HG02798 (cell line): ENCODE measurements at regions not wholly inside any gene's neighbourhood (a gene's known extent, or its start where the extent isn't known, plus 50 kb on each side); places are given as distances from the start of the nearest gene placed in this dataset.
"Not testable (repeated sequence)": the region's sequence is repeated elsewhere in the genome, so short reads cannot be mapped to it uniquely, and the experiment has no call there.

Experiments
- ATAC-seq: cut with Tn5 transposase; IDR thresholded peaks from one replicate; pipeline ENCODE4 v1.9.1; 2021; ENCODE audit warnings: mild to moderate bottlenecking; ENCODE audit not compliant: unreplicated experiment, poor library complexity

DNA sequence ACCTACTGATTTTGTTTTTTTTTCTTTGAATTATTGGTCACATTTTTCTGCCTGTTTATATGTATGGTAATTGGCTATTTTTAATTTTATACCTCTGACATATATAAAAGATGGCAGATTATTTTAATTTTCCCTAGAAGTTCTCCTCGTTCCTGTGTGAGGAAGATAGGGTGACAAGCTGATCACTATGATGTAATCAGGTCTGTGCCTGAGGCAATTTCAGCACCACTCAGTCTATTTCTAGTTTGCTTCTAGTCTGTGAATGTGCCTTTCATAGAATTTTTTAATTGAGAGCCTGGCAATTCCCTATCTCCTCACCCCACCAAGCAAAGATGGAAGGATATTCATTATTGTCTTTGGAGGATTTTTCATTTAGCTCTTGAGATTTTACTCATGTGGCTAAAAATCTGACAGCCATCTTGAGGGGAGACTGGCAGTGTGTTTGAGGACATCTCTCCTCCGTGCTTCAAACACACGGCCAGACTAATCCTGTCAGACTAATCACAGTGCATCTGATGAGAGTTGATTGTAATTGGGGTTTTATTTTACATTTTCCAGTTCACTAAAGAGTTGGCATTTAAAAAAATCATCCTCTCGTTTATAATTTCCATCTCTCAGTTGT is 500.3 kb downstream of the TRIML1 start:
- ATAC-seq: no peak

DNA sequence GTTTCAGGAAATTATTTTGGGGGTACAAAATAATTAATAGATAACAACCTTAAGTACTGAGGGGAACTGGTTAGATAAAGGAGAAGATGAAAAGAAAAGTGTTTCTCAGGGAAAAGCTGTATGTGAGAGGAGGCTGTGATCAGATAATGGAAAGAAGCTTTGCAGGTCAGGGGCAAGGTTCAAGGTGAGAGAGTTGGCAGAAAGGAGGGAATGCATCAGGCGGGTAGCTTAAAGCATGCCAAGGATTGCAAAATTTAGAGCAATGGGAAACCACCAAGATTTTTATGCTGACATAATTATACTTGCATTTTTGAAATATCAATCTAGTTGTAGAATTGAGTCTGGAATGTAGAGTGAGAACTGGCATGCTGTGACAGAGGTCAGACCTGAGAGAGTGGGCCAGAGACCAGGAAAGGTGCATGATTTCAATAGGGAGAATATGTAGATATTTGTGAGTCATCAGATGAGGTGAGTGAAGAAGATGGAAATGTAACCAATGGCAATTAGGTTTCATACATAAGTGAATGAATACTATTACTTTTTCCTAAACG is 508.7 kb downstream of the TRIML1 start:
- no peak for ATAC-seq

GRCh38 chr4:188649635-188650034 is 510.4 kb downstream of the TRIML1 start:
- ATAC-seq: no peak

- no peak for ATAC-seq
Observed at GRCh38 chr4:188650516-188650915, 511.3 kb downstream of the TRIML1 start.

DNA sequence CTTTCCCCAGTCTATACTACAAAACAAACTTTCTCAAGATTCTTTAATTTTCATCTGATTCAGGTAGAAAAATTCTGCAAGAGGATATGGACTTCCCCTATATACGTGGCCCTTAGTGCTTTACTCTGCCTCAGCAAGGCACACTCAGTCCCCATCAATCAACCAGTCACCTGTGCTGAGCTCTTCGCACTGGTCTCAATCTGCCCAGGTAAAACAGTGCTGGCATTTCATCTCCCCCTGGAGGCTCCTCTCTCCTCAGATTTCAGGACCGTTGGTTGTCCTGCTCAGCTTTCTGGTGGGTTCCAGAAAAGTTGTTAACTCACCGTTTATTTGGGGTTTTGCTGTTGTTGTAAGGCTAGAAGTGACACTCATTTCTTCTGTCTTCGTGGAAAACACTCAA is 518.1 kb downstream of the TRIML1 start:
- ATAC-seq: no peak

DNA sequence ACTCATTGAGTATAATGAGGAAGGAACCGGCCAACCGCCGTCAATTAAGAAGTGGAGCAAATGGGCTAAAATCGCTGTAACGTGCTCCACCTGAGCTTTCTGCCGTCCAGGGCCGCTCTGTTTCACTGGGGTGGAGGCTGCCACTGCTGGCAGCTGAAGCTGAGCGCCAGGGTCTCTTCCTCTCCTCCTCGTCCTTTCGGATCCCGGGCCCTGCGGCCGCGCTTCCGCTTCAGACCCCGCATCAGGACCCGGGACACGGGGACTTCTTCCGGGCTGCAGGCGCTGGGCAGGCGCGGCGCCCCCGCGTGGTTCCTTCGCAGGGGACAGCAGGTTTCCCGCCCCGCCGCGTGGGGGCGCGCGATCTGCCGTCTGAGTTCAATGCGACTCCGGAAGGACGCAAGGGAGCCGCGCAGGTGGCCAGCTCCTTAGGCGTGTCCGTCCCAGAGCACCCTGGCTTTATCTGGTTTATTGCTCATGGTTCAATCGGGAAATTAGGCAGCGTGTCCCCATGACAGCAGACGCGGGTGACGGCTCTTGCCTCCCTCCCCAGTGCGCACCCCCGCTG is 519.8 kb downstream of the TRIML1 start:
- no peak for ATAC-seq

- ATAC-seq: no peak
Observed at GRCh38 chr4:188660796-188661195, 521.6 kb downstream of the TRIML1 start.

DNA sequence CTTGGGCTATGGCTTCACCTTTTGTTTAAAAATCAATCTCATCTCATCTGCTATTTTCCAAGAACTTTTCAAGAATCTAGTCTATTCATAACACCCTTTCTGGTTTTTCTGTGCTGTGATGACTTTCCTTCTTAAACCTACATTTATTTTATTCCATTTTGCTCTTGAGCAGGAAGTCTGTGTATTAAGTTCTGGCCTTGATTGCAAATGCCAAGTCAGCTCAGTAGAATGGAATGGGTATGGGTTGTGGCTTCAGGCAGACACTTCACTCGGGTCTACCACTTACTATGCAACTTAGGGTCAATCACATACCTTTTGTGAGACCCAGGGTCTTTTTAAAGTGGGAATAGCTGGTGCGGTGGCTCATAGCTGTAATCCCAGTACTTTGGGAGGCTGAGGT is 522.3 kb downstream of the TRIML1 start:
- ATAC-seq: no peak

GRCh38 chr4:188663369-188663768 is 524.1 kb downstream of the TRIML1 start:
- no peak for ATAC-seq

- no peak for ATAC-seq
Observed at GRCh38 chr4:188665491-188666457, 526.5 kb downstream of the TRIML1 start.

DNA sequence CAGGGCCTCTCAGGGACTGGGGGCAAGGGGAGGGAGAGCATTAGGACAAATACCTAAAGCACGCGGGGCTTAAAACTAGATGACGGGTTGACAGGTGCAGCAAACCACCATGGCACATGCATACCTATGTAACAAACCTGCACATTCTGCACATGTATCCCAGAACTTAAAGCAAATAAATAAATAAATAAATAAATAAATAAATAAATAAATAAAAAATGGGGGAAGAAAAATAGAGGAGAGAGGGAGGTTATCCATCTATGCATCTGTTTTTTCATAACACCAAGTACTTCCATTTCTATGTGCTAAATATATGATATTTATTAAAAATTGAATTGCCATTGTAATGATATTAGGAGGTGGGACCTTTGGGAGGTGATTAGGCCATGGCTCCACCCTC is 539.5 kb downstream of the TRIML1 start:
- ATAC-seq: not testable (repeated sequence)

DNA sequence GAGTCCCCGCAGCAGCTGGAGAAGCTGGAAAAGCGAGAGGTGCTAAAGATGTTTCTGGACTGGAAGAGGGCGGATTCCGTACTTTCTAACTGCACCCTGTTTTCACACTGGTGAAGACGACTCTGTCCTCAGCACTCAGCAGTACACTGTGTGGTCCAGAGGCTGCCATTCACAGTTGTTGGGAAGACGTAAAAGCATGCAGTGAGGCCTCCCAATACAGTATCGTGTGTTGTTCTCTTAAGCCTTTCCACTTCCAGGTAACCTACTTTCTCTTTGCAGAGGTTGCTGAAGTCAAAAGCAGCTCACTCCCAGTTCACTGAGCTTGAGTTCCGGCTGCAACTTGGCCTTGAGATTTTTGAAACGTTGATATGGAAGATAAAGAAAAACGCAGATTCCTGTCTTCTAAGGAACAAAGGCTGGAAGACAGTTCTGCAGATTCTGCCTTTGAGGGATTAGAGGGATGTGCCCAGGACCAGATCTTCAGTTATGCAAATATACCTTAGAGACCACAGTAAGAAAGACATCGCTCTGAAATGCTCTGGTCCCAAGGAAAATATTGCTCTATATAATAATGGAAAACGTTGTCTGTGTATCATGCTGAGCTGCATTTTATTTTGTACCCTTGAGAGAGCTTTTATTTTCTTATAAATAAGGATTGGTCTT is 540.9 kb downstream of the TRIML1 start:
- no peak for ATAC-seq

GRCh38 chr4:188680667-188681063 is 541.4 kb downstream of the TRIML1 start:
- no peak for ATAC-seq

DNA sequence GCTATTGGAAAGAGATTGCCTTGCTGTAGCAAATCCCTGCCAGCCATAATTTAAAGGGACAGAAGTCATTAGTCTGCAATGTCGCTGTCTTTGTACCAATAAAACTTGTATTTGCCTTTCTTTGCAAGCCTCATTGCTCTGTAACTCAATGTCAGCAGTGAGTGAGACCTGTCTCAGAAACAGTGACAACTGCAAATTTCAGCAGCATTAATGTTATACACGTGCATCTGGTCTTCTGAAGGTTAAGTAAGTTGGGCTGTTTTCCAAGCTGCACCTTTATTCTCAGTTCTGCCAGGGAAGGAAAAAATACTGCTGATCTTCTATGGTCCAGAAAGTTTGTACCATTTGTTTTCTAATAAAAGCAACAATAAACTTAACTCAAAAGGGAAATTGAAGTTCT is 543.1 kb downstream of the TRIML1 start:
- ATAC-seq: no peak

- ATAC-seq: no peak
Observed at GRCh38 chr4:188683571-188683970, 544.3 kb downstream of the TRIML1 start.

- no peak for ATAC-seq
Observed at GRCh38 chr4:188688956-188689355, 549.7 kb downstream of the TRIML1 start.

- ATAC-seq: no peak
Observed at GRCh38 chr4:188691811-188692210, 552.6 kb downstream of the TRIML1 start.

DNA sequence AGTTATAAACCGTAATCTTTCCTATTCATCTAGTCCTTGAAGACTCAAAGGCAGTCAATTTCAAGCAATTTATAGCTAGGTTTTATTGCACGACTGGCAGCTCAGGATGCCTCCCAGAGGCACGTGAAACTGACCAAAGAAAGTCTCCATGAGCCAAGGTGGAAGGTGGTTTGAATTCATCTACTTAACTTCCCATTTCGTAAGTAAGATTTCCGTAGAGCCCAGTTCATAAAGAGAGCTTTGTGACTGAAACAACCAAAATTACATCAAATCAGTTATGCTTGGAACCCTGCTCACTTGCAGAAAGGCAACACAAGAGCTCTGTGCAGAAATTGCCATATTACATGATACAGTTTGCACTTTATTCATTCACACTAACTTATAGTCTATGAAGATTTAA is 556.0 kb downstream of the TRIML1 start:
- ATAC-seq: no peak

DNA sequence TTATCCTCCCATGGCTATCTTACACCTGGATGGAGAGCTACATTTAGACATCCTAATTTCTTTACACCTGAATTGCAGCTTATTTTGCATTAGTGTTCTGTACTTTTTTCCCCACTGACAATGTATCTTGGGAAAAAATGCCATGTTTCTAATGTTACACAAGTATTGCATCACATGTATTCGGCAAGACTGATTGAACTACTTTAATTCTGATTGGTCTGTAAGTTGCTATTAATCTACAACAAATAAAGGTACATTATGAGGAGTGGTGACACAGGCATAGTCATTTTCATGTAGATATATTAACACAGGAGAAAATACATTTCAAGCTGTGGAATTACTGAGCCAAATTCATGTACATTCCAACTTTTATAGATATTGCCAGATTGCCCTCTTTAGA is 558.0 kb downstream of the TRIML1 start:
- no peak for ATAC-seq

DNA sequence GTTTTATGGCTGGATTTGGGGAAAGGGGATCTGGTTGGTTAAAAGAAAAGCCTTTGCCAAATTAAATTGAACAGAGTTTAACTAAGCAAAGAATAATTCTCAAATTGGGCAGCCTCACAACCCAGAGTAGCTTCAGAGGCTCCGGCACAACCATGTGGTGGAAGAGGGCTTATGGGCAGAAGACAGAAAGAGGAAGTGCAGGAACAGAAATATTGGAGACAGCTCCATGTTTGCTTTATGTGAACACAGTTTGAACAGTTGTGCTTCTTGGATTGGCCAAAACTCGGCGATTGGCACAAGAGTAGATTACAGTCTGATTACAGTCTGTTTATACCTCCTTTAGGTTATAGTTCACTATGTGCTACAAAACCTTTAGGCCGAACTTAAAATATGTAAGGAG is 562.7 kb downstream of the TRIML1 start:
- ATAC-seq: no peak

DNA sequence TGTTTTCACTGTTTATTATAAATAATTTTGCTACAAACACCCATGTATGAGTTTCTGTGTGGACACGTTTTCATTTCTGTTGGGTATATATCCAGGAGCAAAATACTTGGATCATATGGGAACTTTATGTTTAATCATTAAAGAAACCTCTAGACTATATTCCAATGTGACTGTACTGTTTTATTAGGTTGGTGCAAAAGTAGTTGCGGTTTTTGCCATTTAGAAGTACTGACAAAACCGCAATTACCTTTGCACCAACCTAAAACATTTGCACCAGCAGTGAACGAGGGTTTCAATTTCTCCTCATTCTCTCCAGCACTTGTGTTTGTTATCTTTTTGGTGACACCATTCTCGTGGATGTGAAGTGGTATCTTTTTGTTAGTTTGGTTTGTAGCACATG is 565.0 kb downstream of the TRIML1 start:
- ATAC-seq: no peak
